AG10803 (cell line): ENCODE measurements at regions not wholly inside any gene's neighbourhood (a gene's known extent, or its start where the extent isn't known, plus 50 kb on each side); places are given as distances from the start of the nearest gene placed in this dataset.

Experiments used
- DNase-seq: peaks from one replicate; pipeline ENCODE4 v3.0.0; 2010; ENCODE audit warnings: low read depth
- H3K4me3 ChIP-seq: 2 replicates; pipeline ENCODE4 v1.5.1; 2011; ENCODE audit warnings: mild to moderate bottlenecking, low read length, control low read depth
- TF ChIP-seq, protein P1 (sequence below): conservative IDR thresholded peaks from 2 replicates; pipeline ENCODE4 v1.5.1; 2011; ENCODE audit warnings: mild to moderate bottlenecking, low read length, control low read depth, inconsistent platforms

- peak; percentile 75 for DNase-seq
- TF ChIP-seq, protein P1, sequence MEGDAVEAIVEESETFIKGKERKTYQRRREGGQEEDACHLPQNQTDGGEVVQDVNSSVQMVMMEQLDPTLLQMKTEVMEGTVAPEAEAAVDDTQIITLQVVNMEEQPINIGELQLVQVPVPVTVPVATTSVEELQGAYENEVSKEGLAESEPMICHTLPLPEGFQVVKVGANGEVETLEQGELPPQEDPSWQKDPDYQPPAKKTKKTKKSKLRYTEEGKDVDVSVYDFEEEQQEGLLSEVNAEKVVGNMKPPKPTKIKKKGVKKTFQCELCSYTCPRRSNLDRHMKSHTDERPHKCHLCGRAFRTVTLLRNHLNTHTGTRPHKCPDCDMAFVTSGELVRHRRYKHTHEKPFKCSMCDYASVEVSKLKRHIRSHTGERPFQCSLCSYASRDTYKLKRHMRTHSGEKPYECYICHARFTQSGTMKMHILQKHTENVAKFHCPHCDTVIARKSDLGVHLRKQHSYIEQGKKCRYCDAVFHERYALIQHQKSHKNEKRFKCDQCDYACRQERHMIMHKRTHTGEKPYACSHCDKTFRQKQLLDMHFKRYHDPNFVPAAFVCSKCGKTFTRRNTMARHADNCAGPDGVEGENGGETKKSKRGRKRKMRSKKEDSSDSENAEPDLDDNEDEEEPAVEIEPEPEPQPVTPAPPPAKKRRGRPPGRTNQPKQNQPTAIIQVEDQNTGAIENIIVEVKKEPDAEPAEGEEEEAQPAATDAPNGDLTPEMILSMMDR, result no peak
- no peak overlapping the region for H3K4me3 ChIP-seq
These were observed 113.7 kb upstream of the RTL1 start for GRCh38 chr14:101017209-101017608.

DNA sequence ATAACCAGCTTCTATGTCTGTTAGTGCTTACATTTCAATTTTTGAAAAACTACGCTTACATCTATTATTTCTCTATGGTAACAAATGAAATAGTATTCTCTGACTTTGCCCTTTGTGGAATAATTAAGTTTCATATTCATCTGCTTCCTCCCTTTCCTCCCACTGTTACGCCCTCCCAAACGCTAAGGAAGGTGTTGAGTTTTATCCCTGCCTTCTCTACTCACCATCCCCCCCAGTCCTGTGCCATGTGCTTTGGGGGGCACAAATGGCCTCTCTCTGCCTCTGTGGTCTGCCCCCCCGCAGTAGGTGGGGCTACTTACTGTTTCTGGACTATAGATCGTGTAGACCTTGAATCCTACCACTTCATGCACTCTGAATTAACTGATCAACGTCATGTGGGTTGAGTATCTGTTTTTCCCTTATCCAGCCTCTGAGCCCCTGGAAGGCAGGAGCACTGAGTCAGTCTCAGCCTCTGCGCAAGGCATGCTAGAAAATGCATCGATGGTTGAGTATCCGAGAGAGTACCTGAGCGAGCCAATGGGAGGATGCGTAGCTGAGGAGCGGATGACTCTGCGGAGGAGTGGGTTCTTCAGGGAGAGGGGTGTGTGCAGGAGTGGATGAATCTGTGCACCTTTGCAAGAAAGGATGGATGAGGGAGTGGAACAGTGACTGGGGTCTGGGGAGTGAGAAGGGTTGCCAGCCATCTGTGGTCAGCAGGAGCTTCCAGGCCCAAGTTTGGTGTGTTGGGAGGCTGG lies 114.5 kb upstream of the RTL1 start:
- no peak for DNase-seq
- H3K4me3 ChIP-seq, result no peak overlapping the region
- TF ChIP-seq, protein P1, result no peak

GRCh38 chr14:101018561-101019290 lies 115.2 kb upstream of the RTL1 start:
- no peak for DNase-seq
- TF ChIP-seq, protein P1, result no peak
- H3K4me3 ChIP-seq, result no peak overlapping the region

DNA sequence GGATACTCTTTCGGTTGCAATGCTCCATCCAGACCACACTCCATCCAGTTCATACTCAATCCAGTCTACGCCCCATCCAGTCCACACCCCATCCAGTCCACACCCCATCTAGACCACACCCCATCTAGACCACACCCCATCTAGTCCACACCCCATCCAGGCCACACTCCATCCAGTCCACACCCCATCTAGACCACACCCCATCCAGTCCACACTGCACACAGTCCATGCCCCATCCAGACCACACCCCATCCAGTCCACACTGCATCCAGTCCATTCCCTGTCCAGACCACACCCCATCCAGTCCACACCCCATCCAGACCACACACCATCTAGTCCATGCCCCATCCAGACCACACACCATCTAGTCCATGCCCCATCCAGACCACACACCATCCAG lies 116.0 kb upstream of the RTL1 start:
- no peak overlapping the region for H3K4me3 ChIP-seq
- DNase-seq, result no peak
- TF ChIP-seq, protein P1, result no peak

DNA sequence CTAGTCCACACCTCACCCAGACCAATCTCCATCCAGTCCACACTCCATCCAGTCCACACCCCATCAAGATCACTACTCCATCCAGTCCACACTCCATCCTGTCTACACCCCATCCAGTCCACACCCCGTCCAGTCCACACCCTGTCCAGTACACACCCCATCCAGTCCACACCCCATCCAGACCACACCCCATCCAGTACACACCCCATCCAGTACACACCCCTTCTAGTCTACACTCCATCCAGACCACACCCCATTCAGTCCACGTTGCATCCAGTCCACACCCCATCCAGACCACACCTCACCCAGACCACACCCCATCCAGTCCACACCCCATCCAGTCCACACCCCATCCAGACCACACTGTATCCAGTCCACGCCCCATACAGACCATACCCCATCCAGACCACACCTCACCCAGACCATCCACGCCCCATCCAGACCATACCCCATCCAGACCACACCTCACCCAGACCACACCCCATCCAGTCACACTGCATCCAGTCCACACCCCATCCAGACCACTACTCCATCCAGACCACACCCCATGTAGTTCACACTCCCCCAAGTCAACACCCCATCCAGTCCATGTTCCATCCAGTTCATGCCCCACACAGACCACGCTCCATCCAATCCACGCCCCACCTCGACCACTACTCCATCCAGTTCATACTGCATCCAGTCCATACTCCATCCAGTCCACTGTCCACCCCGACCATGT lies 116.6 kb upstream of the RTL1 start:
- TF ChIP-seq, protein P1, result no peak
- no peak for DNase-seq
- no peak overlapping the region for H3K4me3 ChIP-seq

GRCh38 chr14:101020834-101021370 lies 117.4 kb upstream of the RTL1 start:
- H3K4me3 ChIP-seq, result no peak overlapping the region
- TF ChIP-seq, protein P1, result no peak
- no peak for DNase-seq
